ENCODE measurements at regions not wholly inside any gene's neighbourhood (a gene's known extent, or its start where the extent isn't known, plus 50 kb on each side); places are given as distances from the start of the nearest gene placed in this dataset.

DNA sequence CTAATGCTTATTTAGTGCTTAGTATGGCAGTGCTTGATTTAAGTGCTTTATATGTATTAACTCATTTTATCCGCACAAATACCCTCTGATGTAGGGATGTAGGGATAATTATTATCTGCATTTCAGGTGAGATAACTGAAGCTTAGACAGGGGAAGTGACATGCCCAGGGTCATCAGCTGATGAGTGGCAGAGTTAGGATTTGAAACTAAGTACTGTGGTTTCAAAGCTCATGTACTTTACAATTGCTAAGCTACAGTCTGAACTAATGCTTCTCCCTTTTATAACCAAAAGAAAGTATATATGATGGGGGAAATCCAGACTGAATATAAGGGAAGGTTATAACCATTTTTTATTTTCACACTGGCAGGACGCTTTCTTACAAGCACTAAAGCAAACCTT, 229.6 kb upstream of the NAV3 start:
- TF ChIP-seq, protein P1, sequence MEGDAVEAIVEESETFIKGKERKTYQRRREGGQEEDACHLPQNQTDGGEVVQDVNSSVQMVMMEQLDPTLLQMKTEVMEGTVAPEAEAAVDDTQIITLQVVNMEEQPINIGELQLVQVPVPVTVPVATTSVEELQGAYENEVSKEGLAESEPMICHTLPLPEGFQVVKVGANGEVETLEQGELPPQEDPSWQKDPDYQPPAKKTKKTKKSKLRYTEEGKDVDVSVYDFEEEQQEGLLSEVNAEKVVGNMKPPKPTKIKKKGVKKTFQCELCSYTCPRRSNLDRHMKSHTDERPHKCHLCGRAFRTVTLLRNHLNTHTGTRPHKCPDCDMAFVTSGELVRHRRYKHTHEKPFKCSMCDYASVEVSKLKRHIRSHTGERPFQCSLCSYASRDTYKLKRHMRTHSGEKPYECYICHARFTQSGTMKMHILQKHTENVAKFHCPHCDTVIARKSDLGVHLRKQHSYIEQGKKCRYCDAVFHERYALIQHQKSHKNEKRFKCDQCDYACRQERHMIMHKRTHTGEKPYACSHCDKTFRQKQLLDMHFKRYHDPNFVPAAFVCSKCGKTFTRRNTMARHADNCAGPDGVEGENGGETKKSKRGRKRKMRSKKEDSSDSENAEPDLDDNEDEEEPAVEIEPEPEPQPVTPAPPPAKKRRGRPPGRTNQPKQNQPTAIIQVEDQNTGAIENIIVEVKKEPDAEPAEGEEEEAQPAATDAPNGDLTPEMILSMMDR (IDR thresholded peaks at IDR 0.05) = no peak
- ChIA-PET CTCF (no interaction called here), POLR2A (no interaction called here)
- ATAC-seq (no peak), DNase-seq (no peak)
- Mint-ChIP-seq H3K9me3 (peaks cover 1% of the 10 kb centered on the region), H3K4me1 (ENCODE audit: low read depth) (no peaks in the 10 kb centered on the region), H3K27me3 (no peaks in the 10 kb centered on the region), H3K36me3 (ENCODE audit: low read depth) (no peaks in the 10 kb centered on the region), H3K27ac (no peak overlapping the region), H3K4me3 (no peak overlapping the region)
- intact Hi-C loops (cut with micrococcal nuclease) = no loop called here

GRCh38 chr12:77600468-77600843, 230.2 kb upstream of the NAV3 start:
- no peak overlapping the region for H3K27ac Mint-ChIP-seq
- H3K9me3 Mint-ChIP-seq = peaks cover 1% of the 10 kb centered on the region
- ATAC-seq (no peak), DNase-seq (no peak)
- no peaks in the 10 kb centered on the region for H3K27me3 Mint-ChIP-seq
- intact Hi-C loops (cut with micrococcal nuclease) = no loop called here
- POLR2A ChIA-PET = no interaction called here
- no peaks in the 10 kb centered on the region for H3K4me1 Mint-ChIP-seq (ENCODE audit: low read depth)
- TF ChIP-seq, protein P1 (IDR thresholded peaks at IDR 0.05) = no peak
- CTCF ChIA-PET = no interaction called here
- H3K4me3 Mint-ChIP-seq = no peak overlapping the region
- no peaks in the 10 kb centered on the region for H3K36me3 Mint-ChIP-seq (ENCODE audit: low read depth)

DNA sequence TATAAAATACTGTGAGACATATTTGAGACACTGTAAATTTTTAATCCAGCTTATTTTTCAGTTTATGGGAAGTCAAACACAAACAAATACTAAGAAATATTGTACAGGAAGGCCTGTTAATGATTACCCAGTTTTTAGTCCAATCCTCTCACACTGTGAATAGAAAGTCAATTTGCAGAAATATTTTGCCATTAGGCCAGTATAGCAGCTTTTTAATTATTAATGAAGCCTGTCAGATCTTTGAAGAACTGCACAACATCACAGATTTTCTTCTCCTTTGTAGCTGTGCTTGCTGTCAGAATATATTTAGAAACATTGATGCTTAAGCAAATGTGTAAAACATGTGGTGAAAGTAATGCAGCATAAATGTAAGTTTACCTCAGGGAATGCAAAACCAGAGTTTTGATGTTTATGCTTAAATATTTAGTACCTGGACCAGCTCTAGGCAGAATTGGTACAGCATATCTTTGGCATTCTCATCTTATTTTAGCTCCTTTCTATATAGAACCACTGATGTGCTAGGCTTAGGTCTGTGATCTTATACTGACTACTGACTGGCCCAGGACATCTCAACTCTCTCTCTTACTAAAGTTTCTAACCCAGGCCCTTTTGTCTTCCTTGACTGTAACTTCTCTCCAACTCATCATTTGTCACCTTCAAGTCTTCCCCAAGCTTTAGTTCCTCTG, 230.8 kb upstream of the NAV3 start:
- Mint-ChIP-seq H3K27me3 (no peaks in the 10 kb centered on the region), H3K4me1 (ENCODE audit: low read depth) (no peaks in the 10 kb centered on the region), H3K36me3 (ENCODE audit: low read depth) (no peaks in the 10 kb centered on the region), H3K4me3 (no peak overlapping the region), H3K27ac (no peak overlapping the region), H3K9me3 (peaks cover 1% of the 10 kb centered on the region)
- ATAC-seq (no peak), DNase-seq (no peak)
- intact Hi-C loops (cut with micrococcal nuclease) = no loop called here
- ChIA-PET CTCF (no interaction called here), POLR2A (no interaction called here)
- TF ChIP-seq, protein P1 (IDR thresholded peaks at IDR 0.05) = no peak

DNA sequence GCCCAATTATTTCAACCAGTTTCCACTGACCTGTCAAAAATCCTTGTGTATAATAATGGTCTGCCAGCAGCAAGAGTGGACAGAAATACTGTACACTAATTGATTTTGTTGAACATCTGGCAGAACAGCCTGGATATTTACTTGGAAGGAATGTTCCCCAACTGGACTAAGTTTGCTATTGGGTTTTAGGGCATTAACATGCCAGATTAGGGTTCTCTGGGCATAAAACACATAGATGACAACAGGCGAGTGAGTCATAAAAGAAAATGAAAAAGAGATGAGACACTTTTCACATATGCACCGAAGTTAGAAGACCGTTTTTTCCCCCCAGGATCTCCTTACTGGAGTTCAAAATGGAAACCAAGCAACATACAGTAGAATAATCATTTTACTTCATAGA, 236.3 kb upstream of the NAV3 start:
- TF ChIP-seq, protein P1 (IDR thresholded peaks at IDR 0.05) = no peak
- POLR2A ChIA-PET = no interaction called here
- ATAC-seq (no peak), DNase-seq (no peak)
- intact Hi-C loops (cut with micrococcal nuclease) = no loop called here
- Mint-ChIP-seq H3K4me1 (ENCODE audit: low read depth) (no peaks in the 10 kb centered on the region), H3K27ac (no peak overlapping the region), H3K4me3 (no peak overlapping the region), H3K36me3 (ENCODE audit: low read depth) (no peaks in the 10 kb centered on the region), H3K27me3 (no peaks in the 10 kb centered on the region), H3K9me3 (peaks cover 3% of the 10 kb centered on the region)
- CTCF ChIA-PET = no interaction called here

GRCh38 chr12:77592836-77593235, 237.9 kb upstream of the NAV3 start:
- POLR2A ChIA-PET = no interaction called here
- DNase-seq (no peak), ATAC-seq (no peak)
- intact Hi-C loops (cut with micrococcal nuclease) = no loop called here
- TF ChIP-seq, protein P1 (IDR thresholded peaks at IDR 0.05) = no peak
- no peak overlapping the region for H3K27ac Mint-ChIP-seq
- H3K9me3 Mint-ChIP-seq = peaks cover 5% of the 10 kb centered on the region
- H3K4me3 Mint-ChIP-seq = no peak overlapping the region
- H3K27me3 Mint-ChIP-seq = no peaks in the 10 kb centered on the region
- H3K36me3 Mint-ChIP-seq (ENCODE audit: low read depth) = no peaks in the 10 kb centered on the region
- CTCF ChIA-PET = no interaction called here
- no peaks in the 10 kb centered on the region for H3K4me1 Mint-ChIP-seq (ENCODE audit: low read depth)
